CD14-positive monocyte (primary cell): ENCODE measurements at regions not wholly inside any gene's neighbourhood (a gene's known extent, or its start where the extent isn't known, plus 50 kb on each side); places are given as distances from the start of the nearest gene placed in this dataset.

Source experiments
- DNase-seq, 3 donors: peaks; one replicate each; pipeline ENCODE4 v3.0.0-alpha.2; 2011 to 2022
- H2AFZ ChIP-seq: 2 replicates; pipeline ENCODE4 v1.6.0; 2012; ENCODE audit warnings: mild to moderate bottlenecking, low read depth, low read length, inconsistent platforms; ENCODE audit not compliant: insufficient read depth, poor library complexity, severe bottlenecking
- H3K27ac ChIP-seq, 2 donors: 1 replicate in 1 of 2; 2 replicates in 1 of 2; pipeline ENCODE4 v1.5.1; 2012 to 2013; ENCODE audit warnings: low read length in 2 of 2, control low read depth in 1 of 2, inconsistent platforms in 1 of 2, low read depth in 1 of 2, mild to moderate bottlenecking in 1 of 2
- H3K27me3 ChIP-seq, 2 donors: one replicate each; pipeline versions ENCODE4 v1.6.0 to v1.6.1; 2011 to 2013; ENCODE audit warnings: low read length in 2 of 2; ENCODE audit not compliant: control insufficient read depth in 2 of 2, insufficient read depth in 2 of 2
- H3K36me3 ChIP-seq, 2 donors: replicated peaks in 1 of 2; 1 replicate in 1 of 2; 2 replicates in 1 of 2; pipeline versions ENCODE4 v1.5.1 to v1.6.1; 2012 to 2013; ENCODE audit warnings: low read length in 2 of 2, control low read depth in 1 of 2, inconsistent platforms in 1 of 2, mild to moderate bottlenecking in 1 of 2; ENCODE audit not compliant: insufficient read depth in 2 of 2, control insufficient read depth in 1 of 2
- H3K4me1 ChIP-seq, 2 donors: 1 replicate in 1 of 2; 2 replicates in 1 of 2; pipeline versions ENCODE4 v1.5.1 to v1.6.1; 2012 to 2013; ENCODE audit warnings: low read length in 2 of 2, control low read depth in 1 of 2, inconsistent platforms in 1 of 2, mild to moderate bottlenecking in 1 of 2, moderate library complexity in 1 of 2; ENCODE audit not compliant: insufficient read depth in 2 of 2, control insufficient read depth in 1 of 2
- H3K4me2 ChIP-seq: replicated peaks from 2 replicates; pipeline ENCODE3; 2012; ENCODE audit warnings: low read length, moderate library complexity, mild to moderate bottlenecking; ENCODE audit not compliant: poor library complexity, severe bottlenecking; ENCODE audit errors: extremely low read depth
- H3K4me3 ChIP-seq, 3 experiments: fragments of 200-600 bp in 1 of 3; sonication (generic) in 1 of 3; replicated peaks in 1 of 3; 1 replicate in 2 of 3; 2 replicates in 1 of 3; pipeline ENCODE4 v1.5.1; 2011 to 2013; ENCODE audit warnings: low read length in 3 of 3, mild to moderate bottlenecking in 3 of 3, control low read depth in 2 of 3, low read depth in 2 of 3, inconsistent platforms in 1 of 3, moderate library complexity in 1 of 3
- H3K79me2 ChIP-seq: 2 replicates; pipeline ENCODE4 v1.6.0; 2012; ENCODE audit warnings: mild to moderate bottlenecking, control low read depth, inconsistent platforms, low read length, moderate library complexity; ENCODE audit not compliant: insufficient read depth
- H3K9ac ChIP-seq: 2 replicates; pipeline ENCODE4 v1.6.0; 2017; ENCODE audit warnings: low read length, mild to moderate bottlenecking; ENCODE audit not compliant: insufficient read depth, poor library complexity, severe bottlenecking
- H3K9me3 ChIP-seq, 2 donors: replicated peaks in 1 of 2; 1 replicate in 1 of 2; 2 replicates in 1 of 2; pipeline versions ENCODE4 v1.5.1 to v1.6.1; 2012 to 2013; ENCODE audit warnings: low read length in 2 of 2, control low read depth in 1 of 2; ENCODE audit not compliant: control insufficient read depth in 1 of 2, insufficient read depth in 1 of 2
- H4K20me1 ChIP-seq: 2 replicates; pipeline ENCODE4 v1.6.0; 2012; ENCODE audit warnings: mild to moderate bottlenecking, low read length, control low read depth, moderate library complexity; ENCODE audit not compliant: insufficient read depth
- H3K27ac Mint-ChIP-seq, 7 donors: one replicate each; pipeline ENCODE4 v1.8.0; 2020; ENCODE audit warnings: mild to moderate bottlenecking in 7 of 7, mixed read lengths in 7 of 7, moderate library complexity in 6 of 7, inconsistent platforms in 2 of 7
- H3K27me3 Mint-ChIP-seq, 3 donors: one replicate each; pipeline ENCODE4 v1.8.0; 2021 to 2022; ENCODE audit warnings: low read depth in 3 of 3, mild to moderate bottlenecking in 3 of 3, mixed read lengths in 3 of 3, moderate library complexity in 3 of 3, inconsistent platforms in 1 of 3
- H3K36me3 Mint-ChIP-seq, 2 donors: one replicate each; pipeline ENCODE4 v1.8.0; 2020; ENCODE audit warnings: mixed read lengths in 2 of 2, inconsistent platforms in 1 of 2, mild to moderate bottlenecking in 1 of 2
- H3K4me1 Mint-ChIP-seq: one replicate; pipeline ENCODE4 v1.8.0; 2020; ENCODE audit warnings: mild to moderate bottlenecking, mixed read lengths
- H3K4me3 Mint-ChIP-seq, 2 donors: one replicate each; pipeline ENCODE4 v1.8.0; 2020; ENCODE audit warnings: mild to moderate bottlenecking in 2 of 2, mixed read lengths in 2 of 2, moderate library complexity in 1 of 2
- H3K9me3 Mint-ChIP-seq, 7 donors: one replicate each; pipeline ENCODE4 v1.8.0; 2020 to 2022; ENCODE audit warnings: mixed read lengths in 7 of 7, mild to moderate bottlenecking in 6 of 7, moderate library complexity in 6 of 7, inconsistent platforms in 2 of 7
- WGBS: methylation state at CpG from one replicate; pipeline ENCODE4 v1.1.5; 2013; ENCODE audit warnings: missing lambda C conversion rate; ENCODE audit not compliant: insufficient coverage; 5-methylcytosine and 5-hydroxymethylcytosine counted together
- intact Hi-C, 2 donors: fragments of 100-400 bp; cut with micrococcal nuclease; formaldehyde crosslinking; loops; one replicate each; pipeline versions ENCODE4 v1.15.0 to v1.15.1; 2023
- TF ChIP-seq, protein P1 (sequence below): fragments of 200-600 bp; IDR thresholded peaks from one replicate; pipeline ENCODE4 v1.8.0; 2022; ENCODE audit warnings: antibody characterized with exemption, mild to moderate bottlenecking

DNA sequence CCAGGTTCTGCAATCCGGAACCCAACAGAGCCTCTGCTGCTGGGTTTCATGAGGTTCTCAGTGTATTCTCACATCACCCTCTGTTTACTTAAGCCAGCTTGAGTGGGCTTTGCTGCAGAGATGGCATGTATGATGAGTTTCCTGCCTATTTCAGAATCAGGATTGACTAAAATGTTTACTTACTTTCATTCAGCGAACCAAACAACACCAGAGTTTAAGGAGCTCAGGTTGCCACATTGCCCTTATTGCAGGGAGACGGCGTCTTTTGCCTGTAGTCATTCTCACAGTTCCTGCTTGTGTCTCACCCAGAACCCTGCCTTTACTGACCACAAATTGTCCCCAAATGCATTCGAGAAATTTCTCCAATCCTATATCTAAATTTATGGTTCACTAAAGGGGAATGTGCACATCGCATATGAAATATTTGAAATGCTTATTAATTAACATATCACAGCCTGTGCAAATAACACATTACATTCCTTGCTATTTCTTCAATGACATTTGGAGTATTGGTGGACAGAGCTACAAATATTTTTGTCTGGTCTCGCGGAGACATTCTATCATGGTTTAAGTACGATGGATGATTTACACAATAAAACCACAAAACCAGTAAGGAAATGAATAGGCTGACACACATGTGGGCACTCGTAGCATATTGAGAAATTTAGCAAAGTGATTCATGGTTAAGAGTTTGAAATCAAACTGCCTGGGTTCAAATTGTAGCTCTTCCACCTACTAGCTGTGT is 377.2 kb upstream of the CFAP20DC start:
- Histone ChIP-seq H3K4me3 (peak overlapping the region in 2 of 3 experiments; percentile 12 to 43), H3K27me3 (no peaks in the 10 kb centered on the region), H3K4me1 (peaks cover 44 to 47% of the 10 kb centered on the region in 2 donors), H4K20me1 (no peaks in the 10 kb centered on the region), H3K4me2 (peak overlapping the region; percentile 56), H3K36me3 (no peaks in the 10 kb centered on the region), H2AFZ (peak overlapping the region; percentile 51), H3K9ac (peak overlapping the region; percentile 27), H3K9me3 (no peaks in the 10 kb centered on the region), H3K27ac (peak overlapping the region in 1 of 2 donors; percentile 72), H3K79me2 (no peaks in the 10 kb centered on the region)
- intact Hi-C loops, result loop anchor here in 1 of 2 donors (2.0 kb wide), 1 partner anchor 40 kb away; no protein-coding TSS in a partner anchor
- Mint-ChIP-seq H3K27ac (peak overlapping the region; percentile 48 to 95 (median 90)), H3K4me3 (peak overlapping the region; percentile 25 to 83), H3K27me3 (peaks cover 0 to 11% (median 6%) of the 10 kb centered on the region in 3 donors), H3K36me3 (peaks cover 4 to 10% of the 10 kb centered on the region in 2 donors), H3K9me3 (no peaks in the 10 kb centered on the region), H3K4me1 (peaks cover 49% of the 10 kb centered on the region)
- WGBS, result 0% methylated on average over 3 of the region's 10 CpGs
- TF ChIP-seq, protein P1, sequence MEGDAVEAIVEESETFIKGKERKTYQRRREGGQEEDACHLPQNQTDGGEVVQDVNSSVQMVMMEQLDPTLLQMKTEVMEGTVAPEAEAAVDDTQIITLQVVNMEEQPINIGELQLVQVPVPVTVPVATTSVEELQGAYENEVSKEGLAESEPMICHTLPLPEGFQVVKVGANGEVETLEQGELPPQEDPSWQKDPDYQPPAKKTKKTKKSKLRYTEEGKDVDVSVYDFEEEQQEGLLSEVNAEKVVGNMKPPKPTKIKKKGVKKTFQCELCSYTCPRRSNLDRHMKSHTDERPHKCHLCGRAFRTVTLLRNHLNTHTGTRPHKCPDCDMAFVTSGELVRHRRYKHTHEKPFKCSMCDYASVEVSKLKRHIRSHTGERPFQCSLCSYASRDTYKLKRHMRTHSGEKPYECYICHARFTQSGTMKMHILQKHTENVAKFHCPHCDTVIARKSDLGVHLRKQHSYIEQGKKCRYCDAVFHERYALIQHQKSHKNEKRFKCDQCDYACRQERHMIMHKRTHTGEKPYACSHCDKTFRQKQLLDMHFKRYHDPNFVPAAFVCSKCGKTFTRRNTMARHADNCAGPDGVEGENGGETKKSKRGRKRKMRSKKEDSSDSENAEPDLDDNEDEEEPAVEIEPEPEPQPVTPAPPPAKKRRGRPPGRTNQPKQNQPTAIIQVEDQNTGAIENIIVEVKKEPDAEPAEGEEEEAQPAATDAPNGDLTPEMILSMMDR, result no peak
- DNase-seq, result peak; percentile 65 to 81 (median 77)

DNA sequence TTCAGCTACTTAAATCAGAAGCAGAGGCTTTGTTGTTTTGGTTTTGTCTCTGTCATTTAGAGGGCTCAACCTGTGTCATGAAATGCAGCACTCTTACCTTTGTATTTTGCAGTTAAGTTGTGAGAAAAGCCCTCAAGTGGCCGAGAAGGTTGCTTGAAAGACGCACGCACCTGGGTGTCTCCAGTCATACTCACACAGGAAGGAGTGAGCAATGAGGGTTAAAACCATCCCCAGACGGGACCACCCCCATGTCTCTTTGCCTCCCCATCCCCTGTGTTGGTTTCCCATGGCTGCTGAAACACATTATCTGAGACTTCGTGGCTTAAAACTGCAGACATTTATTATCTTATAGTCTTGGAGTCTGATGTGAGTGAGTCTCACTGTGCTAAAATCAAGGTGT is 376.1 kb upstream of the CFAP20DC start:
- Histone ChIP-seq H3K4me1 (peaks cover 44 to 47% of the 10 kb centered on the region in 2 donors), H3K9ac (no peak overlapping the region), H3K36me3 (no peaks in the 10 kb centered on the region), H3K4me3 (peak overlapping the region in 1 of 3 experiments; percentile 43), H3K27me3 (no peaks in the 10 kb centered on the region), H3K27ac (no peak overlapping the region), H3K79me2 (no peaks in the 10 kb centered on the region), H4K20me1 (no peaks in the 10 kb centered on the region), H2AFZ (no peak overlapping the region), H3K4me2 (peak overlapping the region; percentile 56), H3K9me3 (no peaks in the 10 kb centered on the region)
- WGBS, result 50% methylated on average over 1 of the region's 5 CpGs
- TF ChIP-seq, protein P1, result no peak
- DNase-seq, result no peak
- peak overlapping the region in 4 of 7 donors; percentile 20 to 95 (median 57) for H3K27ac Mint-ChIP-seq
- H3K4me3 Mint-ChIP-seq, result no peak overlapping the region
- H3K36me3 Mint-ChIP-seq, result peaks cover 4 to 10% of the 10 kb centered on the region in 2 donors
- intact Hi-C loops, result loop anchor here in 1 of 2 donors (2.0 kb wide), 1 partner anchor 39 kb away; no protein-coding TSS in a partner anchor
- H3K27me3 Mint-ChIP-seq, result peaks cover 0 to 11% (median 6%) of the 10 kb centered on the region in 3 donors
- no peaks in the 10 kb centered on the region for H3K9me3 Mint-ChIP-seq
- H3K4me1 Mint-ChIP-seq, result peaks cover 49% of the 10 kb centered on the region
